B cell (primary cell): ENCODE measurements at regions not wholly inside any gene's neighbourhood (a gene's known extent, or its start where the extent isn't known, plus 50 kb on each side); places are given as distances from the start of the nearest gene placed in this dataset.

Experiments used
- ATAC-seq: fragments of 200-7000 bp; cut with Tn5 transposase; one replicate; pipeline ENCODE4 v1.10.0; 2021; ENCODE audit warnings: low read depth, mild to moderate bottlenecking, moderate number of reproducible peaks, moderate library complexity
- CTCF ChIA-PET: fragments of 350-600 bp; sonication (Branson Sonifier 250); formaldehyde crosslinking; loops from one replicate; lab custom pipeline; 2021; ENCODE audit warnings: antibody characterized with exemption, inconsistent platforms; lab: Charles Lee
- POLR2A ChIA-PET: fragments of 350-600 bp; sonication (Branson Sonifier 250); formaldehyde crosslinking; loops from one replicate; lab custom pipeline; 2021; ENCODE audit warnings: antibody characterized with exemption; lab: Charles Lee
- DNase-seq: peaks from one replicate; pipeline ENCODE4 v3.0.0; 2013
- H2AFZ ChIP-seq: 2 replicates; pipeline ENCODE4 v1.6.1; 2012; ENCODE audit warnings: mild to moderate bottlenecking, low read depth, low read length; ENCODE audit not compliant: insufficient read depth, poor library complexity, severe bottlenecking
- H3K27ac ChIP-seq, 2 donors: 1 replicate in 1 of 2; 2 replicates in 1 of 2; pipeline ENCODE4 v1.5.1; 2012 to 2013; ENCODE audit warnings: low read length in 2 of 2, mild to moderate bottlenecking in 2 of 2, moderate library complexity in 1 of 2
- H3K27me3 ChIP-seq, 4 experiments: fragments of 200-600 bp in 1 of 4; sonication (generic) in 1 of 4; replicated peaks in 1 of 4; 1 replicate in 2 of 4; 2 replicates in 2 of 4; pipeline versions ENCODE4 v1.6.1 to v1.7.0; 2013 to 2016; ENCODE audit warnings: low read length in 3 of 4, mild to moderate bottlenecking in 2 of 4, mixed read lengths in 1 of 4, moderate library complexity in 1 of 4; ENCODE audit not compliant: insufficient read depth in 4 of 4, control insufficient read depth in 3 of 4; ENCODE audit errors: control extremely low read depth in 1 of 4
- H3K36me3 ChIP-seq, 2 experiments: replicated peaks in 1 of 2; 1 replicate in 1 of 2; 2 replicates in 1 of 2; pipeline versions ENCODE4 v1.6.1 to v1.7.1; 2013; ENCODE audit warnings: low read length in 1 of 2; ENCODE audit not compliant: insufficient read depth in 2 of 2, control insufficient read depth in 1 of 2; ENCODE audit errors: control extremely low read depth in 1 of 2, extremely low read depth in 1 of 2
- H3K4me1 ChIP-seq, 2 donors: fragments of 200-600 bp in 1 of 2; sonication (generic) in 1 of 2; 1 replicate in 1 of 2; 2 replicates in 1 of 2; pipeline versions ENCODE4 v1.5.1 to v1.6.1; 2013 to 2017; ENCODE audit warnings: low read length in 2 of 2; ENCODE audit not compliant: control insufficient read depth in 2 of 2, insufficient read depth in 2 of 2
- H3K4me2 ChIP-seq: replicated peaks from 2 replicates; pipeline ENCODE3; 2012; ENCODE audit warnings: mild to moderate bottlenecking, low read depth, low read length; ENCODE audit not compliant: poor library complexity, severe bottlenecking
- H3K4me3 ChIP-seq, 5 experiments: fragments of 200-600 bp in 1 of 5; sonication (generic) in 1 of 5; 1 replicate in 3 of 5; 2 replicates in 2 of 5; pipeline versions ENCODE4 v1.5.1 to v1.7.0; 2011 to 2016; ENCODE audit warnings: low read length in 4 of 5, mild to moderate bottlenecking in 4 of 5, low read depth in 2 of 5, control low read depth in 1 of 5, moderate library complexity in 1 of 5; ENCODE audit not compliant: insufficient read depth in 1 of 5; ENCODE audit errors: control extremely low read depth in 1 of 5, extremely low read depth in 1 of 5
- H3K79me2 ChIP-seq: fragments of 200-600 bp; sonication (generic); one replicate; pipeline ENCODE4 v1.6.0; 2016; ENCODE audit warnings: low read length; ENCODE audit not compliant: control insufficient read depth, insufficient read depth
- H3K9ac ChIP-seq: fragments of 200-600 bp; sonication (generic); 2 replicates; pipeline ENCODE4 v1.6.1; 2017; ENCODE audit warnings: mild to moderate bottlenecking, low read length, moderate library complexity
- H3K9me3 ChIP-seq, 3 donors: one replicate each; pipeline versions ENCODE4 v1.6.1 to v1.7.1; 2013; ENCODE audit warnings: low read length in 2 of 3; ENCODE audit not compliant: control insufficient read depth in 2 of 3, insufficient read depth in 1 of 3; ENCODE audit errors: control extremely low read depth in 1 of 3
- H4K20me1 ChIP-seq: 2 replicates; pipeline ENCODE4 v1.6.0; 2012; ENCODE audit warnings: mild to moderate bottlenecking, low read length; ENCODE audit not compliant: insufficient read depth, control insufficient read depth, poor library complexity, severe bottlenecking
- H3K27ac Mint-ChIP-seq: one replicate; pipeline ENCODE4 v1.8.0; 2021; ENCODE audit warnings: mixed read lengths
- H3K27me3 Mint-ChIP-seq: one replicate; pipeline ENCODE4 v1.8.0; 2021; ENCODE audit warnings: mixed read lengths
- H3K4me1 Mint-ChIP-seq: one replicate; pipeline ENCODE4 v1.8.0; 2021; ENCODE audit warnings: mixed read lengths
- H3K4me3 Mint-ChIP-seq: one replicate; pipeline ENCODE4 v1.8.0; 2021; ENCODE audit warnings: mixed read lengths
- H3K9me3 Mint-ChIP-seq: one replicate; pipeline ENCODE4 v1.8.0; 2022; ENCODE audit warnings: mixed read lengths; ENCODE audit not compliant: insufficient read depth
- EZH2 ChIP-seq: IDR thresholded peaks from 2 replicates; pipeline ENCODE4 v1.6.1; 2012; ENCODE audit warnings: borderline replicate concordance, low read depth, mild to moderate bottlenecking, moderate library complexity, low read length; ENCODE audit not compliant: insufficient read depth, poor library complexity, severe bottlenecking
- WGBS: methylation state at CpG from one replicate; pipeline ENCODE4 v1.1.5; 2013; ENCODE audit warnings: missing lambda C conversion rate; ENCODE audit not compliant: insufficient coverage; 5-methylcytosine and 5-hydroxymethylcytosine counted together
- intact Hi-C: fragments of 100-400 bp; cut with micrococcal nuclease; formaldehyde crosslinking; loops from one replicate; pipeline ENCODE4 v1.10.0; 2022
- TF ChIP-seq, protein P1 (sequence below): fragments of 200-600 bp; IDR thresholded peaks from one replicate; pipeline ENCODE4 v1.8.0; 2022; ENCODE audit warnings: antibody characterized with exemption, mild to moderate bottlenecking

DNA sequence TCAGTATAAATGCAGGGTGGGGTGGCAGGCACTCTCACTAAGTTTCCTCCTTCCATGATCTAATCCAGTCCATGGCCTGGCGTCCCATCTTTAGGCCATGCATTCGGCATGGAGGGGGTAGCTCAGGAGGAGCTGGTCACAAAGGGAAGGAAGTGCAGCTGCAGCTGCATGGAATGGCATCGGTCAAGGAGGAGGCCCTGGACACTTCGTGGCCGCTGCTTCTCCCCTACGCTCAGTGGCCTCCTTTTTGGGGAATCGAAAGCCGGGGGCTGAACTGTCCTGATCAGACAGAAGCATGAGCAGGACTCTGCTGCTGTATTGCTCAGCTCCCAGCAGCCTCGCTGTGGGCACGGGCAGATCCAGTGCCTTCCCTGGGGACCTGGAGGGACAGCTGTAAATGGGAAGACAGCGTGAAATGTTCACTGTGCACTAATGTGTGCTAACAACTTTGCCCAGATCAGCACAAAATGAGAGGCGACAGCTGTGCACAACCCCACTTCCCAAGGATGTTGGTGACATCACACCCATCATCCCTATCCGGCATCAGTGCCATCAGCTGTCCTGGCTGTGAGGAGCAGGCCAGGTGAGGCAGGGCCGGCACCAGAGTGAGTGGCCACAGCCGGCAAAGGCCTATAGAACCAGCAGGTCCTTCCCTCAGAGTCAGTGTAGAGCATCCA lies 520.1 kb upstream of the RAB6C start:
- Mint-ChIP-seq H3K27me3 (no peaks in the 10 kb centered on the region), H3K27ac (no peak overlapping the region), H3K4me3 (no peak overlapping the region), H3K4me1 (no peaks in the 10 kb centered on the region), H3K9me3 (no peaks in the 10 kb centered on the region)
- ATAC-seq (no peak), DNase-seq (no peak)
- Histone ChIP-seq H3K27me3 (no peaks in the 10 kb centered on the region), H3K4me3 (no peak overlapping the region), H2AFZ (no peak overlapping the region), H3K27ac (no peak overlapping the region), H3K79me2 (no peaks in the 10 kb centered on the region), H4K20me1 (no peaks in the 10 kb centered on the region), H3K9me3 (peaks cover 0 to 2% (median 0%) of the 10 kb centered on the region in 3 donors), H3K36me3 (no peaks in the 10 kb centered on the region), H3K4me1 (no peaks in the 10 kb centered on the region), H3K4me2 (no peak overlapping the region), H3K9ac (no peak overlapping the region)
- no peak for TF ChIP-seq EZH2
- TF ChIP-seq, protein P1, sequence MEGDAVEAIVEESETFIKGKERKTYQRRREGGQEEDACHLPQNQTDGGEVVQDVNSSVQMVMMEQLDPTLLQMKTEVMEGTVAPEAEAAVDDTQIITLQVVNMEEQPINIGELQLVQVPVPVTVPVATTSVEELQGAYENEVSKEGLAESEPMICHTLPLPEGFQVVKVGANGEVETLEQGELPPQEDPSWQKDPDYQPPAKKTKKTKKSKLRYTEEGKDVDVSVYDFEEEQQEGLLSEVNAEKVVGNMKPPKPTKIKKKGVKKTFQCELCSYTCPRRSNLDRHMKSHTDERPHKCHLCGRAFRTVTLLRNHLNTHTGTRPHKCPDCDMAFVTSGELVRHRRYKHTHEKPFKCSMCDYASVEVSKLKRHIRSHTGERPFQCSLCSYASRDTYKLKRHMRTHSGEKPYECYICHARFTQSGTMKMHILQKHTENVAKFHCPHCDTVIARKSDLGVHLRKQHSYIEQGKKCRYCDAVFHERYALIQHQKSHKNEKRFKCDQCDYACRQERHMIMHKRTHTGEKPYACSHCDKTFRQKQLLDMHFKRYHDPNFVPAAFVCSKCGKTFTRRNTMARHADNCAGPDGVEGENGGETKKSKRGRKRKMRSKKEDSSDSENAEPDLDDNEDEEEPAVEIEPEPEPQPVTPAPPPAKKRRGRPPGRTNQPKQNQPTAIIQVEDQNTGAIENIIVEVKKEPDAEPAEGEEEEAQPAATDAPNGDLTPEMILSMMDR = no peak
- POLR2A ChIA-PET = no interaction called here
- intact Hi-C loops = no loop called here
- CTCF ChIA-PET = no interaction called here
- WGBS = 85% methylated on average over 14 of the region's 15 CpGs

DNA sequence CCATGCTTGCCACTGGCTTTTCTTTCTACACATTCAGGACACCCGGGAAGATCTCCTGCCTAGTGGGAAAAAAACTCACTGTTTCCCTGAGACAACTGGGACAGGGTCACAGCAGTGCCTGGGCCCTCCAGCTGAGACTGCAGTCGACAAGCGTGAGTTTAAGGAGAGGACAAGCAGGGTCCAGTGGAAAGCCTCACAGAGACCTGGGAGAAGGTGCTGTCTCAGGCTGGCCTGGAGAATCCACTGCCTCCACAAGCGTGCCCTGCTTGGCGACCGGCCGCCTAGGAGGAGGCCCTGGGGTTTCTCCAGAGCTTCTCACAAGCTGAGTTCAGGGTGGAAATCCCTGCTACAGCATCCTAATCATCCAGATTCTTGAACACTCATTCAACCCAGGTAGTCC lies 519.6 kb upstream of the RAB6C start:
- no peak overlapping the region for H3K4me3 Mint-ChIP-seq
- Histone ChIP-seq H4K20me1 (no peaks in the 10 kb centered on the region), H2AFZ (no peak overlapping the region), H3K9ac (no peak overlapping the region), H3K36me3 (no peaks in the 10 kb centered on the region), H3K27me3 (no peaks in the 10 kb centered on the region), H3K27ac (no peak overlapping the region), H3K4me2 (no peak overlapping the region), H3K4me1 (no peaks in the 10 kb centered on the region), H3K9me3 (peaks cover 0 to 6% (median 0%) of the 10 kb centered on the region in 3 donors), H3K4me3 (no peak overlapping the region), H3K79me2 (no peaks in the 10 kb centered on the region)
- ATAC-seq (no peak), DNase-seq (no peak)
- ChIA-PET POLR2A (no interaction called here), CTCF (no interaction called here)
- no peaks in the 10 kb centered on the region for H3K27me3 Mint-ChIP-seq
- no peak overlapping the region for H3K27ac Mint-ChIP-seq
- 93% methylated on average over 7 of the region's 7 CpGs for WGBS
- H3K4me1 Mint-ChIP-seq = no peaks in the 10 kb centered on the region
- no peaks in the 10 kb centered on the region for H3K9me3 Mint-ChIP-seq
- TF ChIP-seq EZH2 = no peak
- TF ChIP-seq, protein P1 = no peak
- intact Hi-C loops = no loop called here
